ENCODE measurements at regions not wholly inside any gene's neighbourhood (a gene's known extent, or its start where the extent isn't known, plus 50 kb on each side); places are given as distances from the start of the nearest gene placed in this dataset.
A peak's percentile ranks its signal among the peaks of the same experiment; 100 is the strongest.

GRCh38 chr6:106000935-106001334 is 85.2 kb upstream of the PRDM1 start:
- no peak for ATAC-seq
- Mint-ChIP-seq H3K4me3 (no peak overlapping the region), H3K36me3 (no peaks in the 10 kb centered on the region), H3K4me1 (no peaks in the 10 kb centered on the region), H3K9me3 (peaks cover 0 to 2% (median 0%) of the 10 kb centered on the region in 9 donors), H3K27ac (no peak overlapping the region), H3K27me3 (peaks cover 32 to 77% (median 56%) of the 10 kb centered on the region in 5 donors)
- DNase-seq = no peak
- POLR2A ChIA-PET = no interaction called here

- ATAC-seq = no peak
- Mint-ChIP-seq H3K27me3 (peaks cover 35 to 85% (median 63%) of the 10 kb centered on the region in 5 donors), H3K36me3 (peaks cover 0 to 5% (median 0%) of the 10 kb centered on the region in 3 donors), H3K4me1 (peaks cover 12 to 26% (median 22%) of the 10 kb centered on the region in 4 donors), H3K4me3 (no peak overlapping the region), H3K9me3 (peaks cover 0 to 5% (median 0%) of the 10 kb centered on the region in 9 donors), H3K27ac (no peak overlapping the region)
- no peak for DNase-seq
- POLR2A ChIA-PET = no interaction called here
These were observed 88.7 kb upstream of the PRDM1 start for GRCh38 chr6:105997482-105997881.

- ATAC-seq = no peak
- Mint-ChIP-seq H3K9me3 (peaks cover 0 to 5% (median 0%) of the 10 kb centered on the region in 9 donors), H3K36me3 (peaks cover 0 to 5% (median 0%) of the 10 kb centered on the region in 3 donors), H3K4me1 (peaks cover 17 to 35% (median 25%) of the 10 kb centered on the region in 4 donors), H3K27me3 (peaks cover 30 to 70% (median 61%) of the 10 kb centered on the region in 5 donors), H3K27ac (peak overlapping the region in 2 of 10 donors; percentile 0 to 37), H3K4me3 (peak overlapping the region; percentile 88 to 98 (median 92))
- POLR2A ChIA-PET = interaction anchor here (2.9 kb wide), 1 partner anchor 122 kb away, joined by 10 read pairs; no protein-coding TSS in a partner anchor
- DNase-seq = peak in 1 of 10 donors; percentile 34
These were observed 90.7 kb upstream of the PRDM1 start for GRCh38 chr6:105995391-105995865.

- peak in 8 of 10 donors; percentile 15 to 64 (median 31) for DNase-seq
- peaks cover 17 to 35% (median 25%) of the 10 kb centered on the region in 4 donors for H3K4me1 Mint-ChIP-seq
- H3K9me3 Mint-ChIP-seq = peaks cover 0 to 5% (median 0%) of the 10 kb centered on the region in 9 donors
- peak overlapping the region in 5 of 10 donors; percentile 57 to 74 (median 64) for H3K27ac Mint-ChIP-seq
- peaks cover 0 to 5% (median 0%) of the 10 kb centered on the region in 3 donors for H3K36me3 Mint-ChIP-seq
- ATAC-seq = peak in 1 of 2 donors; percentile 7
- peaks cover 36 to 73% (median 64%) of the 10 kb centered on the region in 5 donors for H3K27me3 Mint-ChIP-seq
- POLR2A ChIA-PET = interaction anchor here (0.7 to 2.9 kb wide), 2 partner anchors 94 to 123 kb away, joined by 3 to 10 read pairs; no protein-coding TSS in a partner anchor
- H3K4me3 Mint-ChIP-seq = peak overlapping the region; percentile 88 to 98 (median 92)
These were observed 91.3 kb upstream of the PRDM1 start for GRCh38 chr6:105994591-105995390.

GRCh38 chr6:105994118-105994590 is 92.0 kb upstream of the PRDM1 start:
- Mint-ChIP-seq H3K27ac (peak overlapping the region in 5 of 10 donors; percentile 61 to 82 (median 73)), H3K4me1 (peaks cover 17 to 35% (median 25%) of the 10 kb centered on the region in 4 donors), H3K4me3 (peak overlapping the region; percentile 88 to 98 (median 92)), H3K36me3 (peaks cover 0 to 5% (median 0%) of the 10 kb centered on the region in 3 donors), H3K27me3 (peaks cover 39 to 73% (median 64%) of the 10 kb centered on the region in 5 donors), H3K9me3 (peaks cover 0 to 5% (median 0%) of the 10 kb centered on the region in 9 donors)
- DNase-seq = peak in 9 of 10 donors; percentile 21 to 67 (median 43)
- POLR2A ChIA-PET = interaction anchor here (0.7 to 3.0 kb wide), 5 partner anchors 11 to 331 kb away, joined by 3 to 18 read pairs (median 5); partner anchors contain the start of gene ATG5
- peak; percentile 27 to 48 for ATAC-seq

- peaks cover 17 to 35% (median 25%) of the 10 kb centered on the region in 4 donors for H3K4me1 Mint-ChIP-seq
- POLR2A ChIA-PET = interaction anchor here (0.8 to 3.0 kb wide), 6 partner anchors 10 to 332 kb away, joined by 3 to 18 read pairs (median 6); partner anchors contain the start of gene ATG5
- DNase-seq (peak in 1 of 10 donors; percentile 19), ATAC-seq (no peak)
- peaks cover 0 to 5% (median 0%) of the 10 kb centered on the region in 3 donors for H3K36me3 Mint-ChIP-seq
- peaks cover 0 to 5% (median 0%) of the 10 kb centered on the region in 9 donors for H3K9me3 Mint-ChIP-seq
- peak overlapping the region; percentile 88 to 98 (median 92) for H3K4me3 Mint-ChIP-seq
- H3K27ac Mint-ChIP-seq = peak overlapping the region in 5 of 10 donors; percentile 19 to 82 (median 64)
- H3K27me3 Mint-ChIP-seq = peaks cover 40 to 76% (median 66%) of the 10 kb centered on the region in 5 donors
These were observed 92.6 kb upstream of the PRDM1 start for GRCh38 chr6:105993341-105994117.

- H3K9me3 Mint-ChIP-seq = peaks cover 0 to 5% (median 0%) of the 10 kb centered on the region in 9 donors
- POLR2A ChIA-PET = interaction anchor here (1.2 to 3.0 kb wide), 7 partner anchors 9 to 333 kb away, joined by 3 to 18 read pairs (median 8); partner anchors contain the start of genes ATG5 and PRDM1
- ATAC-seq (peak; percentile 89 to 91), DNase-seq (peak; percentile 77 to 89 (median 85))
- H3K4me1 Mint-ChIP-seq = peaks cover 17 to 35% (median 25%) of the 10 kb centered on the region in 4 donors
- H3K4me3 Mint-ChIP-seq = peak overlapping the region; percentile 88 to 98 (median 92)
- H3K27me3 Mint-ChIP-seq = peaks cover 43 to 76% (median 64%) of the 10 kb centered on the region in 5 donors
- peaks cover 0 to 5% (median 0%) of the 10 kb centered on the region in 3 donors for H3K36me3 Mint-ChIP-seq
- H3K27ac Mint-ChIP-seq = peak overlapping the region; percentile 83 to 96 (median 89)
These were observed 93.7 kb upstream of the PRDM1 start for GRCh38 chr6:105992315-105992961.

GRCh38 chr6:105991561-105992314 is 94.4 kb upstream of the PRDM1 start:
- ATAC-seq (peak; percentile 35 to 50), DNase-seq (peak in 3 of 10 donors; percentile 31 to 62 (median 33))
- Mint-ChIP-seq H3K4me1 (peaks cover 17 to 35% (median 25%) of the 10 kb centered on the region in 4 donors), H3K27me3 (peaks cover 47 to 76% (median 66%) of the 10 kb centered on the region in 5 donors), H3K27ac (peak overlapping the region; percentile 83 to 96 (median 89)), H3K36me3 (peaks cover 0 to 5% (median 0%) of the 10 kb centered on the region in 3 donors), H3K9me3 (peaks cover 0 to 5% (median 0%) of the 10 kb centered on the region in 9 donors), H3K4me3 (peak overlapping the region; percentile 88 to 98 (median 92))
- POLR2A ChIA-PET = interaction anchor here (1.2 to 3.0 kb wide), 4 partner anchors 8 to 106 kb away, joined by 3 to 18 read pairs (median 8); partner anchors contain the start of gene PRDM1

- Mint-ChIP-seq H3K4me3 (peak overlapping the region in 2 of 10 donors; percentile 10 to 20), H3K9me3 (peaks cover 0 to 5% (median 0%) of the 10 kb centered on the region in 9 donors), H3K36me3 (peaks cover 0 to 5% (median 0%) of the 10 kb centered on the region in 3 donors), H3K27me3 (peaks cover 36 to 74% (median 66%) of the 10 kb centered on the region in 5 donors), H3K4me1 (peaks cover 15 to 31% (median 29%) of the 10 kb centered on the region in 4 donors), H3K27ac (no peak overlapping the region)
- ATAC-seq (no peak), DNase-seq (no peak)
- POLR2A ChIA-PET = no interaction called here
These were observed 96.0 kb upstream of the PRDM1 start for GRCh38 chr6:105990151-105990550.

GRCh38 chr6:105988812-105989577 is 97.1 kb upstream of the PRDM1 start:
- H3K9me3 Mint-ChIP-seq = peaks cover 0 to 5% (median 0%) of the 10 kb centered on the region in 9 donors
- peaks cover 12 to 24% (median 23%) of the 10 kb centered on the region in 4 donors for H3K4me1 Mint-ChIP-seq
- no peak overlapping the region for H3K4me3 Mint-ChIP-seq
- H3K27me3 Mint-ChIP-seq = peaks cover 42 to 74% (median 66%) of the 10 kb centered on the region in 5 donors
- no peak for ATAC-seq
- DNase-seq = no peak
- H3K36me3 Mint-ChIP-seq = peaks cover 0 to 8% (median 0%) of the 10 kb centered on the region in 3 donors
- POLR2A ChIA-PET = no interaction called here
- H3K27ac Mint-ChIP-seq = no peak overlapping the region
